ENCODE measurements at regions not wholly inside any gene's neighbourhood (a gene's known extent, or its start where the extent isn't known, plus 50 kb on each side); places are given as distances from the start of the nearest gene placed in this dataset.

DNA sequence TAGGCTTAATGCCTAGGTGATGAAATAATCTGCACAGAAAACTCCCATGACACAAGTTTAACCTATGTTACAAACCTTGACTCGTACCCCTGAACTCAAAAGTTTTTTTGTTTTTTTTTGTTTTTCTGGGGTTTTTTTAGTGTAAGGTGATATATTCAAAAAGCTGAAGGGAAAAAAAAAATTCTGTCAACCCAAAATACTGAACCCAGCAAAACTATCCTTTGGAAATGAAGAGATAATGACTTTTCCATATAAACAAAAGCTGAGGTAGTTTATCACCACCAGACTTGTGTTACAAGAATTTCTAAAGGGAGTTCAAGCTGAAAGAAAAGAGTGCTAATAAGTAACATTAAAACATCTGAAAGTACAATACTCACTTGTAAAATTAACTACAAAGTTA lies 448.1 kb downstream of the KCNH5 start:
- DNase-seq: no peak

DNA sequence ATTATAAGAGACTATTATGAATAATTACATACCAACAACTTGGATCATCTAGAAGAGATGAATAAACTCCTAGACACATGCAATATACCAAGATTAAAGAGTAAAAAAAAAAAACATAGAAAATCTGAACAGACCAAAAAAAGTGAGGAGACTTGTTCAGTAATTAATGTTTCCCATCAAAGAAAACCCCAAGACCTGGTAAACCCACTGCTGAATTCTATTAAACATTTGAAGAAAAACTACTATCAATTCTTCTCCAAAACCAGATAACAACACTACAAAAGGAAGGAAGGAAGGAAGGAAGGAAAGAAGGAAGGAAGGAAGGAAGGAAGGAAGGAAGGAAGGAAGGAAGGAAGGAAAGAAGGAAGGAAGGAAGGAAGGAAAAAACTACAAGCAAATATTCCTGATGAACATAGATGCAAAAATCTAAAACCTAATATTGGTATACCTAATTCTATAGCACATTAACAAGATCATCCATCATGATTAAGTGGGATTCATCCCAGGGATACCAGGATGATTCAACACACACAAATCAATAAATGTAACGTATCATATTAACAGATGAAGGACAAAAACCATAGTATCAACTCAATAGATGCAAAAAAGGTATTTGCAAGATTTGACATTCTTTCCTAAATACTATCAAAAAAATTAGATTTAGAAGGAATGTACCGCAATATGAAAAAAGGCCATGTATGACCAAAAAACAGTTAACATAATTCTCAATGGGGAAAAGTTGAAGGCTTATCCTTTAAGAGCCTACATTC lies 445.5 kb downstream of the KCNH5 start:
- DNase-seq: no peak

DNA sequence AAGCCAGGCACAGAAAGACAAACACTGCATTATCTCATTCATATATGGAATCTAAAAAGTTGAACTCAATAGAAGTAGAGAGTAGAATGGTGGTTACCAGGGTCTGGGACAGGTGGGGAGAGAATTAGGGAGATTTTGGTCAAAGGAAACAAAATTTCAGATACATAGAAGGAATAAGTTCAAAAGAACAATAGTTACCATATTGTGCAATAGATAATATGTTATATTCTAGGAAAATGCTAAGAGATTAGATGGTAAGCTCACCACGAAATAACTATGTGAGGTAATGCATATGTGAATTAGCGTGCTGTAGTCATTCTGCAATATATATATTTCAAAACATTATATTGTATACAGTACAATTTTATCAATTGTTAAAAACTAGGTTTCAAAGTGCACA lies 442.5 kb downstream of the KCNH5 start:
- DNase-seq: no peak

DNA sequence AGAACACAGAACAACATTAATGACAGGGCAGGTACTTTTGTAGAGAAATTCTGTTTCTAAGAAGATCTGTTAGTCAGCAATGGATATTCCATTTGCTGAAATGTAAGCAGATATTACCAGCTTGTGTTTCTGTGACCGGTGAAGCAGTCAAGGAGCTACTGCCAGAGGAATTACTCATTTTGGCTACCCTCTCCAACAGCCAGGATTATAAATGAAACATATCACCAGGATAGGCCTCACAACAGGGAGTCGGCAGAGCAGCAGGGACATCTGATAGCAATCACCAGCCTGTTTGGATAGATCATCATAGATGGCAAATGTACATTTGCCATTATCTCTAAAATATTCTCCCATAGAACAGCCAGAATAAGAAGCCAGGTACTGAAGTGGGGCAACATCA lies 440.7 kb downstream of the KCNH5 start:
- no peak for DNase-seq

DNA sequence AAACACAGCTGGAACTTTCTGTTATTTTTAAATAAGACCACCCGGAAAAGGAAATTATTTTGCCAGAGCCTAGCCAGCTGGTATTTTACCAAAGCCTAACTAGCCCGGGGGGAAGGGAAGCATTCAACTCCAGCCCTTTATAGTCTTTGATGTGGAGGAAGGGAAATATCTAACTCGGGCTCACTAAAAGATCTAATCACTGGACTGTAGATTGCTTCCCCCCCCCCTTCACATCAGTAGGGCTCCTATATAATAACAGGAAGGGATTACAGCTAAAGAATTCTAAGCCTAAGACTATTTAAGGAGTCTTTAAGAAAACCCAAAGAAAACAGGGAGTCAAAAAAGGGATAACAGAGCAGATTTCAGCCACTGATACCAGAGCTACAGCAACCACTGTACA lies 431.1 kb downstream of the KCNH5 start:
- no peak for DNase-seq

DNA sequence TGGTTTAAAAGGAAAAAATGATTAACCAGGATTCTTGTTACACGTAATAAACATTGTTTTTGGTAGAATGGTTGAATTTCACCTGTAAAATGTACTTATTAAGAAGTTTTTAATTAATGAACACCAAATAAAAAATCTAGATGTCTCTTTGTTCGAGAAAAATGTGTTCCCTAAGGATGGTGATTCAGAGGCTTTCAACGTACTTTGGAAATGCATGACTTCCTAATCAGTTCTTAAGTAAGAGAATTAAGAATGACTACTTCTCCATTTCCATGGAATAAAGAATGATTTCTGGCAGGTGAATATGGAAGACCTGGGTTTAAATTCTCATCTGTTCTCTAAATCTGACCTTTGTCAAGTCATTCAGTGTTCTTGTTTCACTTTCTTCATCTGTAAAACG lies 428.6 kb downstream of the KCNH5 start:
- no peak for DNase-seq

DNA sequence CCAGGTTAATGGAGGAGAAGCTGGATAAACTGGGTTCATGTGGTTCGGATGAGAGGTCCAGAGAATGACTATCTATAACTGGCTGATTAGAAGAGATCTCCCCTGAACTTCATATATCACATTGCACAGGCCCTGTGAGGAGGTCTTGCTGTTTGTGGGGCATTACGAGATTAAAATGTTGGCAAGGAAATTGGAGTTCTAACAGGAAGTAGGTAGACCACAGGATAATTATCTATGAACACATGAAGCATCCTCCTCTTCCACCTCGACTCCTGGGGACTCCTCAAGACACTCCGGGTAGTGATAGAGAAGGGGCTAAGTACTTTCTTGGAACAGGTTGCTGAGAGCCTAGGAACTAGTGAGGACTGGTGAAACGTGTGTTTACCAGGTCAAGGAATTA lies 418.8 kb downstream of the KCNH5 start:
- DNase-seq: no peak

DNA sequence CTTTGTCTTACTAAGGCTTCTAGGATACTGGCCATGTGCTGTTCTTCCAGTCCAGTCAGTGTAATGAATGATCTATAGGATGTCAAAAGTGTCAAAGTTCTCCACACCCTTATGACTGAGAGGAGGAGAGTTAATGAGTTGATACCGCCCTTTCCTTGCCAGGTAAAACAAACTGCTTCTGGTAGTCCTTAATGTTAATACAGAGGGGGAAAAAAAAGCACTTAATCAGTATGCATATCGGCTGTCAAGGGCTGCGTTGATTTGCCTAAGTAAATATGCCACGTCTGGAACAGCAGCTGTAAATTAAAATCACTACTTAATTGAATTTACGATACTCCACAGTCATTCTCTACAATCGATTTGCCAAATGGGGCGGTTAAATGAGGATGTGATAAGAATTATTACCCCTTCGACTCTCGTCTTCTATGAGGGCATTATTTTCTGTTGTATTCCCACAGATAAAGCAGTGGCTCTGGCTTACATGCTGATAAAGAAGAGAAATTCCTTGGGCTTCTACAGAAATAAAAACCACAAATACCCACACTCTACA lies 416.0 kb downstream of the KCNH5 start:
- DNase-seq: peak in 1 of 2 experiments; percentile 60

DNA sequence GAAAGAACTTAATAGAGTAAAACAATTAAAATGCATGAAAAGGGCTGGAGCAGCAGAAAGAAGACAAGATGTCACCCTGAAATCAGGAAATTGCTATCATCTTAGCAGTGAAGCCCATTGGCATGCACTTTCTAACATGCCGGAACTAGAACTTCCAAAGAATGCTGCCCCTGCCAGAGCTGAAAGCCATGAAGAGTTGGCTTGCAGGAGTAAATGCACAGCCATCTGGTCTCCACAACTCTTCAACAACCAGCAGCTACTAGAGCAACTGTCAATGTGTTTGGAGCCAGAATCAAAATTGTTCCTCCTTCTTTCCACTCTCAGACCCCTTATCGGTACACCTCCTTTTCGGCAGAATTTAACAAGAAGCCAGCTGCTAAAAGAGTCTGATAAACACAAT lies 414.1 kb downstream of the KCNH5 start:
- peak in 1 of 2 experiments; percentile 13 for DNase-seq

DNA sequence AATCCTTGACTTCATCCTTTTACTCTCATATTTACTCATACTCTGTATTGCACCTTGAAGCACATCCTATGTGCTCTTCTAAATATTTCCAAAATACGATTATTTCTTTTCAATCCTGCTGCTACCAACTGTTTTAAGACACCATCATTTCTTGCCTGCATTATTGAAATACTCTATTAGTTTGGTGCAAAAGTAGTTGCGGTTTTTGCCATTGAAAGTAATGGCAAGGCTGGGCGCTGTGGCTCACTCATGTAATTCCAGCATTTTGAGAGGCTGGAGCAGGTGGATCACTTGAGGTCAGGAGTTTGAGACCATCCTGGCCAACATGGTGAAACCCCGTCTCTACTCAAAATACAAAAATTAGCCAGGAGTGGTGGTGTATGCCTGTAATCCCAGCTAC lies 412.5 kb downstream of the KCNH5 start:
- DNase-seq: no peak

DNA sequence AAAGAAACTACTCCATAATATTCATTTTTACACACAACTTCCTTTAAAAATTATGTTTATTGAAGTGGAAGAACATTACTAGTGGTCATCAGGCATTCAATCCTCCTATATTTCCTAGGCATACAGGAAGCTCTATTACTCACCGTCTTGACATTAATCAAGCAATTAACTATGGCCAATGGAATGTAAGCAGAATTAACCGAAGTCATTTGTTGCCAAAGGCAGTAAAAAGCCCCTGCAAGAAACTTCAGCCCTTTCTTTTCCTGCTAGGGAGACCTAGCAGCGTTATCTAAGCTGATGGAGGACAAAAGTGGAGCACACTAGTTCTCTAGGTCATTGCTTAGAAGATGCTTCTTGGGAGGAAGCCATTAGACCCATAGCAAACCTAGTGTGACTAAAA lies 399.6 kb downstream of the KCNH5 start:
- DNase-seq: no peak
